IMR-90 (cell line): ENCODE measurements at regions not wholly inside any gene's neighbourhood (a gene's known extent, or its start where the extent isn't known, plus 50 kb on each side); places are given as distances from the start of the nearest gene placed in this dataset.

Source experiments
- ATAC-seq: fragments of 200-7000 bp; cut with Tn5 transposase; 2 replicates; pipeline ENCODE4 v1.9.1; 2020; ENCODE audit warnings: low read depth, mild to moderate bottlenecking, moderate library complexity
- BruUV-seq: library from RNA; stranded (reverse); fragments of 400-500 nt; replicated peaks from 2 replicates; lab custom pipeline; 2021; lab: Mats Ljungman, UMichigan
- CTCF ChIA-PET: fragments of 300-600 bp; formaldehyde crosslinking; extraction: SDS; loops from one replicate; lab custom pipeline; 2021; ENCODE audit warnings: antibody characterized with exemption; lab: Yijun Ruan, JAX
- POLR2A ChIA-PET: fragments of 300-600 bp; sonication (Branson Sonifier 250); formaldehyde crosslinking; loops from one replicate; lab custom pipeline; 2022; ENCODE audit warnings: antibody characterized with exemption; ENCODE audit not compliant: unreplicated experiment; lab: Charles Lee
- DNase-seq: peaks from one replicate; pipeline ENCODE4 v3.0.0; 2013
- H2AFZ ChIP-seq: replicated peaks from 2 replicates; pipeline ENCODE3; 2013; ENCODE audit warnings: low read length, mild to moderate bottlenecking; ENCODE audit not compliant: poor library complexity
- H2AK5ac ChIP-seq: 2 replicates; pipeline ENCODE4 v1.6.1; 2013; ENCODE audit warnings: low read depth, low read length, inconsistent platforms
- H2AK9ac ChIP-seq: replicated peaks from 2 replicates; pipeline ENCODE3; 2013; ENCODE audit warnings: mild to moderate bottlenecking, low read depth, low read length, moderate library complexity; ENCODE audit not compliant: poor library complexity
- H2BK120ac ChIP-seq: 2 replicates; pipeline ENCODE4 v1.6.1; 2013; ENCODE audit warnings: low read depth, low read length, inconsistent platforms
- H2BK15ac ChIP-seq: 3 replicates; pipeline ENCODE4 v1.6.1; 2013; ENCODE audit warnings: low read depth, low read length, inconsistent platforms
- H2BK20ac ChIP-seq: 2 replicates; pipeline ENCODE4 v1.6.1; 2013; ENCODE audit warnings: low read depth, mild to moderate bottlenecking, inconsistent platforms, low read length, moderate library complexity
- H2BK5ac ChIP-seq: 2 replicates; pipeline ENCODE4 v1.6.1; 2013; ENCODE audit warnings: mild to moderate bottlenecking, low read depth, low read length, inconsistent platforms; ENCODE audit not compliant: poor library complexity, severe bottlenecking
- H3K14ac ChIP-seq: replicated peaks from 2 replicates; pipeline ENCODE4 v1.6.1; 2013; ENCODE audit warnings: low read depth, low read length, inconsistent platforms
- H3K18ac ChIP-seq: 2 replicates; pipeline ENCODE4 v1.6.1; 2013; ENCODE audit warnings: low read depth, low read length, control low read depth
- H3K23ac ChIP-seq: 2 replicates; pipeline ENCODE4 v1.6.1; 2013; ENCODE audit warnings: low read depth, low read length, inconsistent platforms
- H3K27ac ChIP-seq: 2 replicates; pipeline ENCODE4 v1.5.1; 2013; ENCODE audit warnings: mild to moderate bottlenecking, control low read depth, low read length; ENCODE audit not compliant: insufficient read depth
- H3K27me3 ChIP-seq: 2 replicates; pipeline ENCODE4 v1.6.1; 2013; ENCODE audit warnings: low read length; ENCODE audit not compliant: control insufficient read depth, insufficient read depth
- H3K36me3 ChIP-seq: 2 replicates; pipeline ENCODE4 v1.6.1; 2013; ENCODE audit warnings: low read length, mixed read lengths; ENCODE audit not compliant: control insufficient read depth, insufficient read depth
- H3K4ac ChIP-seq: 2 replicates; pipeline ENCODE4 v1.6.1; 2013; ENCODE audit warnings: low read depth, low read length, inconsistent platforms
- H3K4me1 ChIP-seq: 2 replicates; pipeline ENCODE4 v1.6.1; 2013; ENCODE audit warnings: low read length, mixed read lengths; ENCODE audit not compliant: control insufficient read depth, insufficient read depth
- H3K4me2 ChIP-seq: 2 replicates; pipeline ENCODE4 v1.6.1; 2013; ENCODE audit warnings: low read depth, mild to moderate bottlenecking, control low read depth, low read length, moderate library complexity
- H3K4me3 ChIP-seq: 2 replicates; pipeline ENCODE4 v1.5.1; 2013; ENCODE audit warnings: low read depth, mild to moderate bottlenecking, control low read depth, low read length, moderate library complexity; ENCODE audit not compliant: insufficient read depth
- H3K56ac ChIP-seq: 2 replicates; pipeline ENCODE4 v1.6.1; 2013; ENCODE audit warnings: low read length, inconsistent platforms; ENCODE audit not compliant: insufficient read depth; ENCODE audit errors: extremely low read depth
- H3K79me1 ChIP-seq, 2 experiments: 2 replicates each; pipeline ENCODE4 v1.6.1; 2013; ENCODE audit warnings: low read length in 2 of 2, inconsistent platforms in 1 of 2, low read depth in 1 of 2
- H3K9ac ChIP-seq: 2 replicates; pipeline ENCODE4 v1.6.1; 2013; ENCODE audit warnings: low read depth, low read length, control low read depth
- H3K9me1 ChIP-seq: 2 replicates; pipeline ENCODE4 v1.6.1; 2013; ENCODE audit warnings: low read length, inconsistent platforms; ENCODE audit not compliant: insufficient read depth
- H3K9me3 ChIP-seq: 2 replicates; pipeline ENCODE4 v1.6.1; 2013; ENCODE audit warnings: low read length; ENCODE audit not compliant: control insufficient read depth, insufficient read depth
- H4K20me1 ChIP-seq: 2 replicates; pipeline ENCODE4 v1.6.1; 2013; ENCODE audit warnings: low read length, inconsistent platforms; ENCODE audit not compliant: insufficient read depth
- H4K5ac ChIP-seq: 2 replicates; pipeline ENCODE4 v1.6.1; 2013; ENCODE audit warnings: mild to moderate bottlenecking, low read depth, low read length, control low read depth
- H4K8ac ChIP-seq, 2 experiments: 2 replicates each; pipeline ENCODE4 v1.6.1; 2013; ENCODE audit warnings: low read depth in 2 of 2, low read length in 2 of 2, control low read depth in 1 of 2, inconsistent platforms in 1 of 2
- H4K91ac ChIP-seq: 2 replicates; pipeline ENCODE4 v1.6.1; 2013; ENCODE audit warnings: low read depth, low read length, inconsistent platforms; ENCODE audit not compliant: insufficient read depth
- BHLHE40 ChIP-seq: fragments of 150-350 bp; IDR thresholded peaks from 2 replicates; pipeline ENCODE4 v1.6.1; 2016; ENCODE audit warnings: mild to moderate bottlenecking, low read depth, low read length
- CEBPB ChIP-seq: IDR thresholded peaks from 2 replicates; pipeline ENCODE4 v1.6.1; 2012; ENCODE audit warnings: low read depth, low read length, improper control_type of control experiment
- CHD1 ChIP-seq: IDR thresholded peaks from 2 replicates; pipeline ENCODE4 v1.6.1; 2012; ENCODE audit warnings: low read depth, low read length, improper control_type of control experiment
- CTCF ChIP-seq: conservative IDR thresholded peaks from 2 replicates; pipeline ENCODE4 v1.5.1; 2012; ENCODE audit warnings: mild to moderate bottlenecking, low read depth, low read length, improper control_type of control experiment
- ELK1 ChIP-seq: fragments of 150-350 bp; IDR thresholded peaks from 2 replicates; pipeline ENCODE4 v1.6.1; 2016; ENCODE audit warnings: low read depth, mild to moderate bottlenecking, low read length, moderate library complexity, borderline replicate concordance
- FOS ChIP-seq: fragments of 150-350 bp; IDR thresholded peaks from 2 replicates; pipeline ENCODE4 v1.6.1; 2016; ENCODE audit warnings: low read depth, low read length
- MAFK ChIP-seq: IDR thresholded peaks from 2 replicates; pipeline ENCODE4 v1.6.1; 2012; ENCODE audit warnings: low read depth, low read length, improper control_type of control experiment
- MAZ ChIP-seq: IDR thresholded peaks from 2 replicates; pipeline ENCODE4 v1.6.1; 2012; ENCODE audit warnings: low read depth, mild to moderate bottlenecking, low read length, improper control_type of control experiment, moderate library complexity, borderline replicate concordance
- MXI1 ChIP-seq: IDR thresholded peaks from 2 replicates; pipeline ENCODE4 v1.6.1; 2012; ENCODE audit warnings: low read depth, mild to moderate bottlenecking, low read length, moderate library complexity, borderline replicate concordance
- POLR2A ChIP-seq: IDR thresholded peaks from 2 replicates; pipeline ENCODE4 v1.6.1; 2012; ENCODE audit warnings: mild to moderate bottlenecking, low read depth, low read length
- RAD21 ChIP-seq: IDR thresholded peaks from 2 replicates; pipeline ENCODE4 v1.6.1; 2012; ENCODE audit warnings: low read length, improper control_type of control experiment
- RCOR1 ChIP-seq: IDR thresholded peaks from 2 replicates; pipeline ENCODE4 v1.6.1; 2012; ENCODE audit warnings: mild to moderate bottlenecking, low read length, improper control_type of control experiment; ENCODE audit not compliant: insufficient replicate concordance
- RFX5 ChIP-seq: IDR thresholded peaks from 2 replicates; pipeline ENCODE4 v1.8.0; 2012; ENCODE audit warnings: low read depth, mild to moderate bottlenecking, low read length, moderate library complexity
- USF2 ChIP-seq: fragments of 150-350 bp; IDR thresholded peaks from 2 replicates; pipeline ENCODE4 v1.6.1; 2017; ENCODE audit warnings: mild to moderate bottlenecking, antibody characterized with exemption, low read length, low read depth
- dilution Hi-C: fragments of 300-500 bp; cut with HindIII; formaldehyde crosslinking; loops from one replicate; pipeline ENCODE4 v1.14.3; 2018; ENCODE audit warnings: low sequenced_read_pairs; ENCODE audit not compliant: unreplicated experiment
- in situ Hi-C: fragments of 300-500 bp; cut with MboI; formaldehyde crosslinking; loops from 3 replicates; pipeline ENCODE4 v1.14.3; 2019; ENCODE audit warnings: low sequenced_read_pairs, inconsistent platforms, mixed read lengths
- intact Hi-C: fragments of 100-400 bp; cut with micrococcal nuclease; formaldehyde crosslinking; loops from 2 replicates; pipeline ENCODE4 v1.10.0; 2022

DNA sequence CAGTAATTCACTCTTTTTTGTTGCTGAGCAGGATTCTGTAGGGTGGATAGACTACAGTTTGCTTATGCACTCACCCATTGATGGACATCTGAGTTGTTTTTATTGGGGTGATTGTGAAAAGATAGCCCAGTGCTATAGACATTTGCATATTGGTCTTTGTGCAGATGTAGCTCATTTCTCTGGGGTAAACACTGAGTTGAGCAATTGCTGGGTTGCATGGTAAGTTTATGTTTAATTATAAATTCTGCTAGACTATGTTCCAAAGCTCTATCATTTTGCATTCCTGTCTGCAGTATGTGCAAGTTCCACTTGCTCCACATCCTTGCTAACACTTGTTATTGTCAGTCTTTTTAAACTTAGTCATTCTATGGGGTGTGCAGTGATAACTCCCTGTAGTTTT, 65.4 kb upstream of the RFLNA start:
- in situ Hi-C loops (no loop called here), intact Hi-C loops (no loop called here), dilution Hi-C loops (no loop called here)
- Histone ChIP-seq H3K9me1 (no peaks in the 10 kb centered on the region), H4K91ac (no peak overlapping the region), H3K56ac (no peak overlapping the region), H3K9ac (no peak overlapping the region), H3K18ac (no peak overlapping the region), H4K20me1 (no peaks in the 10 kb centered on the region), H3K4me1 (peaks cover 9% of the 10 kb centered on the region), H2BK15ac (no peak overlapping the region), H2BK20ac (no peak overlapping the region), H2BK5ac (no peak overlapping the region), H4K8ac (no peak overlapping the region), H2AK9ac (no peak overlapping the region), H3K9me3 (peaks cover 8% of the 10 kb centered on the region), H3K4me2 (no peak overlapping the region), H4K5ac (no peak overlapping the region), H2BK120ac (no peak overlapping the region), H3K27ac (no peak overlapping the region), H3K79me1 (no peaks in the 10 kb centered on the region), H3K4ac (no peak overlapping the region), H3K14ac (no peak overlapping the region), H2AK5ac (no peak overlapping the region), H2AFZ (no peak overlapping the region), H3K36me3 (no peaks in the 10 kb centered on the region), H3K23ac (no peak overlapping the region), H3K4me3 (no peak overlapping the region), H3K27me3 (peaks cover 14% of the 10 kb centered on the region)
- BruUV-seq = no TSS peak
- TF ChIP-seq CHD1 (no peak), RFX5 (no peak), MXI1 (no peak), CTCF (no peak), ELK1 (no peak), MAZ (no peak), CEBPB (no peak), MAFK (no peak), RAD21 (no peak), USF2 (no peak), FOS (no peak), RCOR1 (no peak), BHLHE40 (no peak), POLR2A (no peak)
- ChIA-PET CTCF (no interaction called here), POLR2A (no interaction called here)
- no peak for DNase-seq
- ATAC-seq = no peak
